Smooth muscle cell of the brain vasculature (primary cell): ENCODE measurements at regions not wholly inside any gene's neighbourhood (a gene's known extent, or its start where the extent isn't known, plus 50 kb on each side); places are given as distances from the start of the nearest gene placed in this dataset.

Experiments used
- DNase-seq: peaks from one replicate; pipeline ENCODE4 v3.0.0-alpha.2; 2012; ENCODE audit warnings: low read depth, low spot score

DNA sequence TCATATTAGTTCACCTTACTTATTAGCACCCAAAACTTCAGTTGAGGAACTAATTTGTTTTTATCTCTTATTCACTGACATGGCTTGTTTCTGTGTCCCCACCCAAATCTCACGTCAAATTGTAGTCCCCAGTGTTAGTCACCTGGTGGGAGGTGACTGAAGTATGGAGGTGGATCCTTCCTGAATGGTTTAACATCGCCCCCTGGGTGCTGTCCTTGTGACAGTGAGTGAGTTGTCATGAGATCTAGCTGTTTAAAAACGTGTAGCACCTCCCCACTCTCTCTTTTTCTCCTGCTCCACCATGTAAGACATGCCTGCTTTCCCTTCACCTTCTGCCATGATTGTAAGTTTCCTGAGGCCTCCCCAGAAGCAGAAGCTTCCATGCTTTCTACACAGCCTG, 75.0 kb upstream of the HECTD2 start:
- DNase-seq, result no peak

DNA sequence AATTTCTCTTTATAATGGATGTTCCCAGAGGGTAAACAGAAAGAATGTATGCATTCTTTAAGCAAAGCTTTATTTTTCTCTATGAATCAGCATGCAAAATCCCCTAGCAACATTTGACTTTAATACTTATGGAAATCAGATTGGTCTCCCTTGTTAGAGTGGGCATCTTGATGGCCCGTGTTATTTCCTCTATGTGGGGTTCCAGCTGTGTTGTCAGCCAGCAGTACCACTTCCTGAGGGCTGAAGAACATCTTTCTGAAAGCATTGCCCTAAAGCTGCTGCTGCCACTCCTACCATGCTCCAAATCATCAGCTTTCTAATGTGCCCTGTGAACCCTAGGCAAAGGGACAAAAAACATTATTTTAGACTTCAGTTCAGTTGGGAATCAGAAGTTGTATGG, 70.4 kb upstream of the HECTD2 start:
- DNase-seq, result no peak

DNA sequence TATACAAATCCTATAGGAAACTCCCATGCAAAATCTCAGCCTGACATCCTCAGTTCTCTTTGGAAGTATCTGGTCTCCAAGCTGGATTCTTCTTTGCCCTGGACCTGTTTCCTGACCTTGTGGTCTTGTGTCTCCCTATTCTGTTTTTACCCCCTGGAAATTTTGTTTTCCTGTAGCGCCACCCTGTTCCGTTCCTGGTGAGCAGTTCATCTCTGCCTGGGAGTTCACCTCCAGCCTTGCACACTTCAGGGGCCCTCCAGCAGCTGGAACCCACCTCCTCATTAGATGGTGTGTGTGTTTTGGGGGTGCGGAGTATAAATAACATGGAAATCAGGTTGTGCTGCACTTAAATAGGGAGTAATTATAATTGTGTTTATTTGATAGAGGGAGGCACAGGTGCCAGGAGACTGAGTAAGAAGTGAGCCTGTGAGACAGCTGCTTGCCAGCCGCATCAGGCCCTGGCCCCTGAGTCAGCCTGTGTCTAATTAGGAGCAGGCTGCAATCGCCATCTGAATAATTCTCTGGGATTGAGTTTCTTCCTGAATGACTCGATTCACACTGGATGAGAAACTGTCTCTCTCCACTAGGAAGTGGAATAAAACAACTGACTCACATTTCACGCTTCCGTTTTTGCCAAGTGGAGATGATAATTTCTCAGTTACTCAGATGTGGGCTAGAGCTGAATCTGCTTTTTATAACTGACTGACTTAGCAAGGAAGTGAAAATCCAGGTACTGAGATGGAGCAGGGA, 69.4 kb upstream of the HECTD2 start:
- DNase-seq, result peak; percentile 33

DNA sequence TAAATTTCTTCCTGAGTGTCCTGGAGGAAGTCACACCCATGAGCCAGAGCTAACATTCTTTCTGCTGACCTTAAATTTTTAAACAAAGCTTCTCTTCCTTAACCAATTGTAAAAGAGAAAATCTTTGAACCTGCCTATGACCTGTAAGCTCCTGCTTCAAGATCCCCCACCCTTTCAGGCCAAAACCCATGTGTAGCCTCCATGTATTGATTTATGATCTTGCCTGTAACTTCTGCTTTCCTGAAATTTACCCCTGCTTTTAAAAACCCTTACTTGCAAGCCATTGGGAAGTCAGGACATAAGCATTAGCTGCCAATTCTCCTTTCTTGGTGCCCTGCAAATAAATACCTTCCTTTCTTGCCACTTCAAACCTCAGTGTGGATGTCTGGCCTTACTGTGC, 68.5 kb upstream of the HECTD2 start:
- no peak for DNase-seq

DNA sequence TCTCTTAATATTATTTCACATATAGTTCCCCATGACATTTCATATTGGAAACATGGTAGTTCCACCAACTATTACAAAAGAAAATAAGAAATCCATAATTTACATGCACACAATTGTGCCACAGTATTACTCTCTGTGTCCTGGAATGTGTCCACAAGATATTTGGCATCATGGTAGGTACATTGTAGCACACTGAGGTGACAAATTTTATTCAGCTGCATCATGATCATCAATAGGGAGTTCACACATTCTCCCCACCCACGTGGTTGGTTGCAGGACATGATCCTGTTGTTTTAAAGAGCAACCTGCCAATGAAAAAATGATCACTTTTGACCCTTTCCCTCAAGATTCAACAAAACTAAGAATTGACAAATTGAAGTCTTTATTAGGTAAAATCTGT, 67.1 kb upstream of the HECTD2 start:
- no peak for DNase-seq

DNA sequence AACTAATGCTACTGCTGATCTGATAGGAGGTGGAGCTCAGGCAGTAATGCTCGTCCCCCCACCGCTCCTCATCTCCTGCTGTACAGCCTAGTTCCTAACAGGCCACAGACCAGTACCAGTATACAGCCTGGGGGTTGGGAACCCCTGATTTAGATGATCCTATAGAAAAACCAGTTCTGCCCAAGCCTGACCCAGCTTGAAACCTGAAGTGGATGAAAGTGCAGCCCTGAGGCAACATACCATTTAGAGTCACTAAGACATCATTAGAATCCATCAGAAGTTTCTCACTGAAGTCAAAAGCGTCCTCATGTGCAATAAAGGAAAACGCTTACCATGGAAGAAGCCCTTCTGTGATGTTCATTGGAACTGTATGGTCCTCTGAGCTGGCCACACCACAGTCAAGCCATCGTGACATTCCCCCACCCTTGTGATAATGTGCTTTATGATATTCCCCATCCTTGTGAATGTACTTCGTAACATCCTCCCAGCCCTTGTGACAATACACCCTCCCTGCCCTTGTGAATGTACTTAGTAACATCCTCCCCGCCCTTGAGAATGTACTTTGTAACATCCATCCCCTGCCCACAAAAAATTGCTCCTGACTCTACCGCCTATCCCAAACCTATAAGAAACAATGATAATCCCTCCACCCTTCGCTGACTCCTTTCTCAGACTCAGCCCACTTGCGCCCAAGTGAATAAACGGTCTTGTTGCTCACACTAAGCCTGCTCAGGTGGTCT, 65.9 kb upstream of the HECTD2 start:
- DNase-seq, result no peak

DNA sequence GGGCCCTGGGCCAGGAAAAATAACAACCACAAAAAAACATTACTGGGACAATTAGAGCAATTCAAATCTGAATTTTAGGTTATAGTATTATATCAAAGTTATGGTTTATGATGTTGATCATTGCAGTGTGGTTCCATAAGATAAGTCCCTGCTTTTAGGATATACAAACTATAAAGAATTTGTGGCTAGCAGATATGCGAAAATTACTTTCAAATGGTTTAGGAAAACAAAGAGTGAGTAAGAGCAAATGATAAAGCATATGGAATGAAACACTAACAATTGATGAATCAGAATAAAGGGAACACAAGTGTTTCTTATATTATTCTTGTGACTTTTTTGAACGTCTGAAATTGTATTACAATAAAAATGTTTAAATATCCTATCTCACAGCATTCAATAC, 64.4 kb upstream of the HECTD2 start:
- no peak for DNase-seq

DNA sequence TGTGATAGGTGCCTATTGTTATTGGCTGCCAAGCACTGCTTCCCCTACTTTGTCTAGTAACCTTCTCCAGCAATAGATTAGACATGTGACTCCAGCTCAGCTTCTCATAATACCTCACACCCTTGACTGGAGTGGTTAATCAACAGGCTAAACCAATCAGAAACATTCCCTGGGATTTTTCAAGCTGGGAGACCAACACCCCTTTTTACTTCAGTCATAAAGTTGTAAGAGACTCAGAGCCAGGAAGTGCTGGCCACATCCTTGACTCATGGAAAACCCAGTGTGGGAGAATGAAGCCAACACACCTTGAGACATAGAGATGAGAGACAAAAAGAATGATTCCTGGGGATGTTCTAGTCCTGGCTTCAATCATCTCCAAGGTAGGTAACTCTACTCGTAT, 62.6 kb upstream of the HECTD2 start:
- no peak for DNase-seq

DNA sequence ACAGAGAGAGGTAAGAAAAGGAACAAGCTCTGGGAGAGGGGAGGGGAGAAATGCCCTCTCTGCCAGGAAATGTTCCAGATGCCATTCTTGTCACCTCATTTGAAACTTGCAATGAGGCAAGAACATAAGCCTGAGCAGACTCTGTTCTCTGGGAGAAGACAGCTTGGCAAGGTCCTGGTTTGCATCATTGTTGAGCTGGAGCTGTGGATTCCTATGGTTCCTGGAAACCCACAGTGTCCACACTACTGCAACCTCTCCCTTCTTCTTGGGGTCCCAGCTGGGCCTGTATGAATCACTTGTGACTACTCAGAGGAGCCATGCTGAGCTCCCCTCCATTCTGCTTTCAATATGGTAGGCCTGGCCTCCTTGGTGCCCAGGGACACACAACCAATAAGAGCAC, 60.8 kb upstream of the HECTD2 start:
- peak; percentile 68 for DNase-seq

DNA sequence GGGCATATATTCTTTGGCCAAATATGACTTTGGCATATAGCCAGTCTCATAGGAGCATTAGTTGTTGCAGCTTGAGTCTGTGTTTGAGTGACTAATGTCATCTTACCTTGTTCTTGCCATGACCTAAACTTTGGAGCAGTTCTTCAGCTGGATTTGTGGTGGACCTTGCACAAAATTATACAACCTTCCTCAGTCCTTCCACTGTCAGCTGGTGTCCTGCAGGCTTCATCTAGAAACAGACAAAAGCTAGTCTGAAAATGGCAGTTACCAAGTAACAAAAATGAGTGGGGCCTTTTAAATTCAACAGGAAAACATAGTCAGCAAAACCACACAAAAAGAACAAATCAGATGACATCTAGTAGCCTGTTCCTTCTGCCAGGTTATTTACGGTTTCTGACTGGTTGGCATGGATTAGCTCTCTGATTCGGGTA, 59.5 kb upstream of the HECTD2 start:
- DNase-seq, result no peak

DNA sequence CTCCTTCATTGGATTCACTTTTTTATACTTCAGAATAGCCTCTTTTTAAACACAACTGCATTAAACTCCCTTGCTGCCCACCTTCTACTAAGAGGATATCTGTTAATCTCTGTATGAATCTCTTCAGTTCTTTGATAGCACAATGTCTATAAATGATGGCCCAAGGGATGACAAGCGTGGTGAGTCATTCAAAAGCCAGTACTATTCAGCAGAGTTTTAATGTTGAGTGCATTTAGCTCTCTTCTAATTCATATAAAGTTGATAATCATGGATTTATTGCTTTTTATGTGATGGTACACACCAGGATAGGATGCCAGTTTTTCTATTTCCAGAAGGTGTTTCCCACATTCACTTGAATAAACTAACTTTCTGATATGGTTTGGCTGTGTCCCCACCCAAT, 57.4 kb upstream of the HECTD2 start:
- DNase-seq, result no peak

DNA sequence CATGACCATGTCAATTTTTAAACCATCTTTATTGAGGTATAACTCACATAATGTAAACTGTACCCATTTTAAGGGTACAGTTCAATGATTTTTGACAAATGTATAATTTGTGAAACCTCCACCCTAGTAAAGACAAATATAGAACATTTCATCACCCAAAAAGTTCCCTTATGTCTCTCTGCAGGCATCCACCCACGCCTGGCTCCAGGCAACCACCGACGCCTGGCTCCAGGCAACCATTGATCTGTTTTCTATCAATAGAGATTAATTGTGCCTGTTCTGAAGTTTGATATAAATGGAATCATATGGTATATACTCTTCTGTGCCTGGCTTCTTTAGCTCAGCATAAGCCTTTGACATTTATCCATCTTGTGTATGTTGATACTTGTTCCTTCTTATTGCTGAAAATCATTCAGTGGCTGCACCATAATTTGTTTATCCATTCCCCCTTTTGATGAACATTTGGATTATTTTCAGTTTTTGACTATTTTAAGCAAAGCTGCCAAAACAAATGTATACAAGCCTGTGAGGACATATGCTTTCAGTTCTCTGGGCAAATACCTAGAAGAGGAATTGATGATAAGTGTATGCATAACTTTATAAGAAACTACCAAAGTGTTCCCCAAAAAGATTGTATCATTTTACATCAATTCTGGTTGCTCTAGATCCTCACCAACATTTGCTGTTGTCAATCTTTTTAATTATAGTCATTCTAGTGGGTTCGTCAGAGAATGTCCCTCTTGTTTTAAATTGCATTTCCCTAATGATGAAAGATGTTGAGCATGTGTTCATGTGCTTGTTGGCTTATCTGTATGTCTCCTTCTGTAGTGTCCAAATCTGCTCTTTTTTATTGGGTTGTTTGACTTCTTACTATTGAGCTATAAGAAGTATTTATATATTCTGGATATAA, 55.7 kb upstream of the HECTD2 start:
- no peak for DNase-seq

DNA sequence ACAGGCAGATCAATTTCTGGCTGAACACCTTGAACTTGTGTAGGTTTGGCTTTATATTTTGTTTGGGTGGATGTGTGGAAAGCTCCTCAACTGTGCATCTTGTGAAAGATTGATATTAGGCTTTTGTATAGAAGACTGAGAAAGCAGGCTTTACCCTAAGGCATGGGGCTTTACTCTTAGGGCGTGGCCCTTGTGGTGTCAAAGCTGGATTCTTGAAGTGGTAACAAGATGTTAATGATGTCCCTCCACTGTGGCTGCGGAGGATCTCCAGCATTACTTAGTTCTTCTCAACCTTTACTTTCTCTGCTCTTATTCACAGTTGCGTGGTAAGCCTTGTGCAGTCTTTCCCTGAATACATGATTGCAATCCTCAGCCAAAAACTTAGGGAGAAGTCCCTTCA, 54.1 kb upstream of the HECTD2 start:
- DNase-seq, result no peak

DNA sequence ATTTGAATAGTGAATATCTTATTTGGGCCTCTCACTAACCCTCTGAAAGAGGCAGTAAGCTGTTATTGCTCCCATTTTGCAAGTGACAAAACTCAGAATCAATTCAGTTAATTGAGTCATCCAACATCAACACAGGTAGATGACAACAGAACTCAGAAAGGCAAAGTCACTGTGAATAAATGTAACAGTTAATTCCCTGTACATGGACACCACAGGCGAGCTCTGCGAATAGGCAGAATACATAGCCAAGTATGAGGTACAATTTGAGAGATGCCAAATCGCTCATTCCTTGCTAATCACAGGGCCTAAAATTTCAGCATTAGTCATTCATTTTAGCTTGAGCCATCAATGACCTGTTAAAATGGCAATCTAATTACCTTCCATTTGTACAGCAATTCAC, 52.6 kb upstream of the HECTD2 start:
- DNase-seq, result no peak
